Panc1 (cell line): ENCODE measurements at regions not wholly inside any gene's neighbourhood (a gene's known extent, or its start where the extent isn't known, plus 50 kb on each side); places are given as distances from the start of the nearest gene placed in this dataset.

ENCODE experiments used
- POLR2AphosphoS5 ChIP-seq: IDR thresholded peaks from 2 replicates; pipeline ENCODE4 v1.6.1; 2012; ENCODE audit warnings: mild to moderate bottlenecking, low read depth, low read length, moderate library complexity
- TF ChIP-seq, protein P1 (sequence below): fragments of 450-650 bp; IDR thresholded peaks from 2 replicates; pipeline ENCODE4 v1.5.1; 2017; ENCODE audit warnings: mild to moderate bottlenecking

DNA sequence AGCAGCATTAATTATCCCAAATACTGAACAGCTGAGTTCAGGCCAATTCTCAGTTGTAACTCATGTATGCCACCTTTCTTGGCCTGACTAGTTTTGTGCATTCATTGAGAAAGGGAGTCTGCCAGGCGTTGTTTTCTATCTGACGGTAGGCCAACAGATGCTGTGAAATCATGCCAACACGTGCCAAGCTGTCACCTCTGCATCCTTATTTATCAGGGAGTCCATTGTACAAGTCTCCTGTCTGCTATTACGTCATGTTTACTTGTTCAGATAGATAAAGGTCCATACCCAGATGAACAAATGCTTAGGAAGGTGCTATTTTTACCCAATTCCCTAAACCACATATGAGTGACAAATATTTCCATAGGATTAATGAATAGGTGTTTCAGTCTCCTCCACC lies 127.2 kb upstream of the CDK6 start:
- TF ChIP-seq, protein P1, sequence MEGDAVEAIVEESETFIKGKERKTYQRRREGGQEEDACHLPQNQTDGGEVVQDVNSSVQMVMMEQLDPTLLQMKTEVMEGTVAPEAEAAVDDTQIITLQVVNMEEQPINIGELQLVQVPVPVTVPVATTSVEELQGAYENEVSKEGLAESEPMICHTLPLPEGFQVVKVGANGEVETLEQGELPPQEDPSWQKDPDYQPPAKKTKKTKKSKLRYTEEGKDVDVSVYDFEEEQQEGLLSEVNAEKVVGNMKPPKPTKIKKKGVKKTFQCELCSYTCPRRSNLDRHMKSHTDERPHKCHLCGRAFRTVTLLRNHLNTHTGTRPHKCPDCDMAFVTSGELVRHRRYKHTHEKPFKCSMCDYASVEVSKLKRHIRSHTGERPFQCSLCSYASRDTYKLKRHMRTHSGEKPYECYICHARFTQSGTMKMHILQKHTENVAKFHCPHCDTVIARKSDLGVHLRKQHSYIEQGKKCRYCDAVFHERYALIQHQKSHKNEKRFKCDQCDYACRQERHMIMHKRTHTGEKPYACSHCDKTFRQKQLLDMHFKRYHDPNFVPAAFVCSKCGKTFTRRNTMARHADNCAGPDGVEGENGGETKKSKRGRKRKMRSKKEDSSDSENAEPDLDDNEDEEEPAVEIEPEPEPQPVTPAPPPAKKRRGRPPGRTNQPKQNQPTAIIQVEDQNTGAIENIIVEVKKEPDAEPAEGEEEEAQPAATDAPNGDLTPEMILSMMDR: no peak
- TF ChIP-seq POLR2AphosphoS5: no peak
